GM19397 (cell line): ENCODE measurements at regions not wholly inside any gene's neighbourhood (a gene's known extent, or its start where the extent isn't known, plus 50 kb on each side); places are given as distances from the start of the nearest gene placed in this dataset.
"Not testable (repeated sequence)": the region's sequence is repeated elsewhere in the genome, so short reads cannot be mapped to it uniquely, and the experiment has no call there.

Experiments
- ATAC-seq: cut with Tn5 transposase; IDR thresholded peaks from one replicate; pipeline ENCODE4 v1.9.1; 2021; ENCODE audit warnings: mild to moderate bottlenecking, moderate library complexity; ENCODE audit not compliant: unreplicated experiment

DNA sequence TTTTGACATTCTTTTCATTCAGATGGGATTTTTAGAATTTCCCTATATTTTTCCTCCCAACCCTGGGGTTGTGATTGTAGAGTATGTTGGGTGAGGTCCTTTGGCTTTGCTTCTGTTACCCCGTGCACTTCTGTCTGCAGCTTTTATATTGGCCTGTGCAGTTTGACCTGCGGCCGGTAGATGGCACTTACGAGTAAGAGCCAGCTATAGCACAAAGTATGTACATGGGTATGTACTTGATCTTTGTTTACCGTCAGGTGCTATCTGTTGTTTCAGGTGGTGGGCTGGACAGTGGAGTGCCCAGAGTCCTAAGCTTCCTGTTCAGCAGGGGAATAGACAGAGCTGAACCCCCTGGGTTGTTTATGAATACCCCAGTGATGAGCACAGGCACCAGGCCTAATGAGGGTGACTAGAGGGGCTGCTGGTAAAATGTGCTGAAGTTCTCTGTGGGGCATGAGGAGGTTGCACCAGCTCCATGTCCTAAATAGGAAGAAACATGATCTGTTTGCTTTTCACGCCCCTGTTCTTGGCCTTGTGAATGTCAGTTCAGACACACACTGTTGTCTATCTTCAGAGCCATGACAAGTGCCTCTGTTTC lies 58.9 kb upstream of the THUMPD2 start:
- ATAC-seq: peak; percentile 89

DNA sequence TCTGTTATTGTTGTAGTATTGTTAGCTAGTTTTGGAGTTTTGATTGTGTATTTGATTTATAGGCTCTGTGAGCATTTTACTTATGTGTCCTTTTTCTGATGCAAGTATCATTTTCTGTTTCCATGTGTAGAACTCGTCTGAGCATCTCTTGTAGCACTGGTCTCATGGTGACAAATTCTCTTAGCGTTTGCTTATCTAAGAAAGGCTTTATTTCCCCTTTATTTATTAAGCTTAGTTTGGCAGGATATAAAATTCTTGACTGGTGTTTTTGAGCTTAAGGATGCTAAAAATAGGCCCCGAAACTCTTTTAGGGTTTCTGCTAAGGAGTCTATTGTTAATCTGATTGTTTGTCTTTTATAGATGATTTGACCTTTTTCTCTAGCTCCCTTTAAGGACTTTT lies 57.6 kb upstream of the THUMPD2 start:
- ATAC-seq: no peak

DNA sequence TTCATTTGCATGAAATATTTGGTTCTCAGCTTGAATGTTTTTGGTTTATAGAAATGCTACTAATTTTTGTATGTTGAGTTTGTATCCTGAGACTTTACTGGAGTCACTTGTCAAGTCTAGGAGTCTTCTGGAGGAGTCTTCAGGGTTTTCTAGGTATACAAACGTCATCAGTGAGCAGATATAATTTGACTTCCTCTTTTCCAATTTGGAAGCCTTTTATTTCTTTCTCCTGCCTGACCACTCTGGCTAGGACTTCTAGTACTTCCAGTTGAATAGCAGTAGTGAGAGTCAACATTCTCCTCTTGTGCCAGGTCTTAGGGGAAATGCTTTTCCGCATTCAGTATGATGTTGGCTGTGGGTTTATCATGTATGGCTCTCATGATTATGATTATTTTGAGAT lies 55.4 kb upstream of the THUMPD2 start:
- ATAC-seq: no peak

DNA sequence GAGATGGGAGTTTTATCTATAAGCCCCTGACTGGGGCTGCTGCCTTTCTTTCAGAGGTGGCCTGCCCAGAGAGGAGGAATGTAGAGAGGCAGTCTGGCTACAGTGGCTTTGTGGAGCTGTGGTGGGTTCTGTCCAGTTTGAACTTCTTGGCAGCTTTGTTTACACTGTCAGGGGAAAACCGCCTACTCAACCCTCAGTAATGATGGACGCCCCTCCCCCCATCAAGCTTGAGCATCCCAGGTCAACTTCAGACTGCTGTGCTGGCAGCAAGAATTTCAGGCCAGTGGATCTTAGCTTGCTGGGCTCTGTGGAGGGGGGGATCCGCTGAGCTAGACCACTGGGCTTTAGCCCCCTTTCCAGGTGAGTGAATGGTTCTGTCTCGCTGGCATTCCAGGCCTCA lies 51.6 kb upstream of the THUMPD2 start:
- not testable (repeated sequence) for ATAC-seq
